NCI-H82 (cell line): ENCODE measurements at regions not wholly inside any gene's neighbourhood (a gene's known extent, or its start where the extent isn't known, plus 50 kb on each side); places are given as distances from the start of the nearest gene placed in this dataset.

Source experiments
- DNase-seq: peaks from one replicate; lab custom pipeline; 2025; lab: John Stamatoyannopoulos, UW

- no peak for DNase-seq
Measured at GRCh38 chr12:126768517-126768916, 1498.5 kb upstream of the TMEM132C start.

GRCh38 chr12:126770188-126770587 lies 1496.8 kb upstream of the TMEM132C start:
- DNase-seq: no peak

- DNase-seq: no peak
Measured at GRCh38 chr12:126772171-126772864, 1494.7 kb upstream of the TMEM132C start.

- DNase-seq: no peak
Measured at GRCh38 chr12:126773012-126773411, 1494.0 kb upstream of the TMEM132C start.

GRCh38 chr12:126773491-126773890 lies 1493.5 kb upstream of the TMEM132C start:
- no peak for DNase-seq

DNA sequence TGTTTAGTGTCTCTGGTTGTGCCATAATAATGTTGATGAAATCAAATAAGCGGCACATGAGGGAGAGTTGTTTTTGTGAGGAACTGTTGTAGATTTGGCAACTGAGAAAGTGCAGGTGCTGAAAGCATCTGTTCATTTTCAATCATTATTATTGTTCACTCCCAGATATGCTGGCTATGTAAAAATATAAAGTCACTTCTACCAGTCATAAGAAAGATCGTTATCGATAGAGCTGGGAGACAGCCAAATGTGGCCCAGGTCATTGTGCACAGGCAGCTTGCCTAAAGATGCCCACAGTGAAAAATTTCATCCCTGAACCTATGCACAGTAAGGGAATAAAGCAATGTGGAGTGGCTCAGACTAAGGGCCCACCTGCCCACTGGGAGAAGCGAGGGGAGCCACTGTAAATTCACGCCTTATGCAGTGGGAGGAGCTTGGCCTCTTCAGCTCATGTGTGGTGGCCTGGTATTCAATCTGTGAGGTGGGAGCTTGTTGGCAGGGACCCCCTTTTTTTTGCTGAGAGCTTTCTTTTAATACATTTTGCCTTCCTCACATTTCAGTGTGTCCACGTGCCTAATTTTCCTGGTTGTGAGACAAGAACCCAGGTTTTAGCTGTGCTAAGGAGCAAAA lies 1490.8 kb upstream of the TMEM132C start:
- no peak for DNase-seq

- no peak for DNase-seq
Measured at GRCh38 chr12:126780343-126780742, 1486.6 kb upstream of the TMEM132C start.

DNA sequence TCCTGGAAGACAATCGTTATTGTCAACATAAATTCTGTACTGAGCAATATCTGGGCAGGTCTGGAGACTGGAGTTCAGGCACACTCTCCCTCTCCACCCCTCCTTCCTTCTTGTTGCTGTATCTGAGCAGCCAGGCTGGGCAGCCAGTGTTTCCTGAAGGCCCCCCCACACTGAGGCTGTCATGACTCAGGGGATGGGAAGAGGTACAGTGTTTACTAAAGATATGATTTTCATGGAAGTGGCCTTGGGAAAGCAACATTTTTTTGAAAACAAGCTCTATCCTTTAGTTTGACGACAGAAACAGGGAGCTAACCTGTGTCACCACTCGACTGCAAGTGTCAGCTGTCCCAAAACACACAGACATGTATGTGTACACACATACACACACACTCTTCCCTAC lies 1485.4 kb upstream of the TMEM132C start:
- no peak for DNase-seq

DNA sequence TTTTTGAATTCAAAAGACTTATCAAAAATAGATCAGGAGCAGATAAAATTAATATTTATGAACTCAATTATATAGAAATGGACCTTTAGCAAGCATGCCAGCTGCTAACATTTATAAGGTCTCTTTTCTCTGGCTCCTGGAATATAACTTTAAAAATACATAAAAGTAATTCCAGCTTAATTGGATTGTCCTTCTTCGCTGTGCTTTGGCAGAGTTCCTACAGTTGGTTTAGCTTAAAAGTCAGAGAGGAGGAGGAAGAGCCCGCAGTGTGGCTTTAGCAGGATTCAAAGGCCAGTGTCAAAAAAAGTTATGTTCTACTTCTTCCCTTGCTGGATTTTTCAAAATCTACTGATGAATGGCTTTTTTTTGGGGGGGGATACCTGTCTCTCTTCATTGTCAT lies 1484.9 kb upstream of the TMEM132C start:
- peak; percentile 38 for DNase-seq

DNA sequence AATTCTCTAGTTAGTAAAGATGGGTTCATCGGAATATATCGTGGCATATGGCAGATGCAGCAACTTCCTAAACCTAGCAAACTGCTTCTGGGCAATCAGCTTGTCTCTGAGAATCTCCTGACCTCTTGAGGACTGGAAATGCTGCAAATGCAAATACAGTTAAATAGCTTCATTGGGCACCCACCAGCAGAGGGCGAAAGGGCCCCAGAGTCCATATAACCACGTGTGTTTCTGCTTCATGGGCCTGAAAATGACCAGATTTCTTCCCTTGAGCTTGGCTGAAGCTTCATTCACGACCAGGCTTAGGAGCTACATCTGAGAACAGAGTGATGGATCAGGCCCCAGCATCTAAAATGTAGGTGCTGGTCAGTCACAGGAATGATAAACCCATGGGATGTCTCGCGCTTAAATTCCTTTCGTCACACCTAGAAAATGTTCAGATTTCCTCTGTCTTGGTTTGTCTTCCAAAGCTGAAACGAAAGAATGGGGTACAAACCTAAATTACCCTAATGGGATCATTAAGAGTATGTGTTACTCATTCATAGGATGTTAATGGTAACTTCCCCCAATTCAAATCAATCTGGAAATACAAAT lies 1482.5 kb upstream of the TMEM132C start:
- peak; percentile 94 for DNase-seq

- no peak for DNase-seq
Measured at GRCh38 chr12:126789963-126790362, 1477.0 kb upstream of the TMEM132C start.

DNA sequence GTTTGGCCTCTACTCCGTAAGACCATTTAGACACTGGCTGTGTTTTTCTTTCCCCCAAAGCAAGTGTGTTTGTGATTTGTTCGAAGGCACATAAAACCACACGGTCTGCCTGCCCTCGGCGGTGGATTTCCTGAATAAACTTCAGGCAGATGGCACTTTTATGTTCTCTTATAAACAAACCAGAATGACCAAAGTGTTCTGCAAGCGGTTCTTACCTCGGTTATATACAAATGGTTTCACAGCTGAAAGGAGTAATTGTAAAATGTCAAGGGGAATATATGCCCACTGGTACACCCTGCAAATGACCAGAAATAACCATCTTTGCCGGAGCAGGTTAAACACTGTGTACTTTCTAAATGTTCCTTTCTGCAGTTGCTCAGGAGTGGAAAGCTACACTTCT lies 1475.8 kb upstream of the TMEM132C start:
- no peak for DNase-seq

- DNase-seq: no peak
Measured at GRCh38 chr12:126792411-126792810, 1474.6 kb upstream of the TMEM132C start.

- DNase-seq: no peak
Measured at GRCh38 chr12:126797525-126797924, 1469.4 kb upstream of the TMEM132C start.

DNA sequence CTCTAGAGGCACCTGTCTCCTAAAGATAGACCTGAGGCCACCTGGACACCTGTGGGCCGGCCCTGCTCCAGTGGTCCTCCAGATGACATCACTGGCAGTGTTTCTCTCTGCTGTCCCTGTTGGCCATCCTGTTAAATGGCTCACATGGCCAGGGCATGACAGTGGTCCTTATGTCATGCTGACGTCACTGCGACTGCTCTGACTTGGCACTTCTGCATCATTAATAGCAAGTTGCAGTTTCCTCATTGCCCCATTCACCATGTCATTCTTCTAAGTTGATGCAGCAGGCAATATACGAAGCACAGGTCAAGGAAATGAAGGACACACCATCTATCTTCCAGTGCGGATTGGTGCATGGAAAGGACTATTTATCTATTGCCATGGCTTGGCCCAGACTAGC lies 1468.5 kb upstream of the TMEM132C start:
- no peak for DNase-seq

DNA sequence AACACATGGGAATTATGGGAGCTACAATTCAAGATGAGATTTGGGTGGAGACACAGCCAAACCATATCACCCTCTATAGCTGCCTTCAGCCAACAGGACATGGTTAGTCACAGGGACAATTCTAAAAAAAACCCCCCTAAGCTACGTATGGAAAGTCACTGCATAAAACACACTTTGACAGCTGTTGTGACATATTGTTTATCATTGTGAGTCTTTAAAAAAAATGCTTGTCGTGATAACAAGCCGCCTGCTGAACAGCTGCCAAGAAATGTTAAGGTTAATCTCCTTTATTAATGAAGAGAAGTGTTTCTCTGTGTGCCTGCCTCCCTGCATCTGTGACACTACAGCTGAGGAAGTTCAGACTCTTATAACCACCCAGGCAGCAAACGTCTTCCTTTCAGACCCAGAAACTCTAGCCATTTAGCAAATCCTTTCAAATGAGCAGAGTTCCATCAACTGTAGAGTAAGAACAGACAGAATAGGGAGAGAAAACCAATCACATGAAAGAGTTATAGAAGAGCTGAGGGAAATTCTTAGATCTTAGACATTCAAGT lies 1459.6 kb upstream of the TMEM132C start:
- DNase-seq: peak; percentile 86

DNA sequence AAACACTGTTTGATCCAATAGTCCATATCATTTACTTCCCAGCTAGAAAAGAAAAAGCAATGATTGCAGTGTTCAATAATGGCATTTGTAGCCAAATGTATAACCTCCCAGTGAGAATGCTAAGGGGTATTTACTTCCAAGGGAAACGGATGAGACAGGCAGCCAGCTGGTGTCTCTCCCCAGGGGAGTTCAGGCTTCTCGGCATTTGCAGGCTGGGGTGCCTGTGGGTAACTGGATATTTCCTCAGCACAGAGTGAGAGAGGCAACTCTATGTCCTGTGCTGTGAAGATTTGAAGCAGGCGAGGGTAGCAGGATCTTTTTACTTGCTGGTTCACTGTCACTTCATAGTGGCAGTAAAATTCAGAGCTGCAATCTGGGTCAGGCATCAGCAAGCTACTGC lies 1455.6 kb upstream of the TMEM132C start:
- peak; percentile 89 for DNase-seq

DNA sequence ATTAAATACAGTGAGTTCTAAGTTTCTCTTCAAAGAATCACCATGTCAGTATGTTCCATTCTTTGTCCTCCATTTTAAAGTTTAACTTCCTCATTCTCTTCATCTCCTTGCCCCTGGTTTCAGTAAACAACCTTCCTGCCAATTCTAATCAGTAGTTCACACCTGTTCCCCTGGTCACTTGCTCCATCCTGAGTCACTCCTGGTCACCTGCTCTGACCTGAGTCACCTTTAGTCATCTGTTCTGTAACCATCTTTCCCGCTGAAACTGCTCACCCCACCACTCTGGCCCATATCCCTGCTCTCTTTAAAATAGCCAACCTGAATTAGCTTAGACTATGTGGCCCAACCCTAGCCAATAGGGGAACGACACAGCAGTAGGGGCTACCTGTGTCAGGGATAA lies 1447.4 kb upstream of the TMEM132C start:
- DNase-seq: no peak

- peak; percentile 44 for DNase-seq
Measured at GRCh38 chr12:126830778-126831680, 1435.9 kb upstream of the TMEM132C start.

GRCh38 chr12:126837697-126838096 lies 1429.3 kb upstream of the TMEM132C start:
- DNase-seq: no peak

- DNase-seq: no peak
Measured at GRCh38 chr12:126843915-126844669, 1422.9 kb upstream of the TMEM132C start.
